WTC11 (cell line): ENCODE measurements at regions not wholly inside any gene's neighbourhood (a gene's known extent, or its start where the extent isn't known, plus 50 kb on each side); places are given as distances from the start of the nearest gene placed in this dataset.

Experiments used
- ETV6 ChIP-seq: sonication (generic); formaldehyde crosslinking; IDR thresholded peaks from 2 replicates; pipeline ENCODE4 v1.8.1; 2022; ENCODE audit warnings: mild to moderate bottlenecking, missing genetic modification reagents
- JUN ChIP-seq: sonication (generic); formaldehyde crosslinking; IDR thresholded peaks from 2 replicates; pipeline ENCODE4 v1.8.0; 2023; ENCODE audit warnings: mild to moderate bottlenecking, missing genetic modification reagents
- KAT7 ChIP-seq: sonication (generic); formaldehyde crosslinking; IDR thresholded peaks from 2 replicates; pipeline ENCODE4 v1.8.1; 2023; ENCODE audit warnings: missing genetic modification reagents, mild to moderate bottlenecking, borderline replicate concordance
- NFYB ChIP-seq: sonication (generic); formaldehyde crosslinking; conservative IDR thresholded peaks from 2 replicates; pipeline ENCODE4 v1.8.0; 2022; ENCODE audit warnings: low read depth, missing genetic modification reagents
- NR2C2 ChIP-seq: sonication (generic); formaldehyde crosslinking; IDR thresholded peaks from 2 replicates; pipeline ENCODE4 v1.8.0; 2022; ENCODE audit warnings: mild to moderate bottlenecking, missing genetic modification reagents
- NR3C1 ChIP-seq: sonication (generic); formaldehyde crosslinking; conservative IDR thresholded peaks from 2 replicates; pipeline ENCODE4 v1.8.1; 2023; ENCODE audit warnings: low read depth, mild to moderate bottlenecking, missing genetic modification reagents
- TEAD4 ChIP-seq: sonication (generic); formaldehyde crosslinking; IDR thresholded peaks from 2 replicates; pipeline ENCODE4 v1.8.0; 2022; ENCODE audit warnings: mild to moderate bottlenecking, missing genetic modification reagents
- ZNF219 ChIP-seq: sonication (generic); formaldehyde crosslinking; IDR thresholded peaks from 2 replicates; pipeline ENCODE4 v1.8.0; 2023; ENCODE audit warnings: missing genetic modification reagents, mild to moderate bottlenecking, borderline replicate concordance
- ZNF317 ChIP-seq: sonication (generic); formaldehyde crosslinking; IDR thresholded peaks from 2 replicates; pipeline ENCODE4 v1.8.1; 2023; ENCODE audit warnings: low read depth, mild to moderate bottlenecking, moderate library complexity, missing genetic modification reagents, borderline replicate concordance
- TF ChIP-seq, protein P1 (sequence below): fragments of 200-600 bp; IDR thresholded peaks from 2 replicates; pipeline ENCODE4 v1.8.0; 2022; ENCODE audit warnings: antibody characterized with exemption
- TF ChIP-seq, protein P2 (sequence below): sonication (generic); formaldehyde crosslinking; IDR thresholded peaks from 2 replicates; pipeline ENCODE4 v1.8.1; 2023; ENCODE audit warnings: mild to moderate bottlenecking, moderate library complexity, missing genetic modification reagents
- TF ChIP-seq, protein P3 (sequence below): fragments of 250-450 bp; sonication (Bioruptor Pico); IDR thresholded peaks from 2 replicates; pipeline ENCODE4 v2.1.2; 2022; ENCODE audit warnings: mild to moderate bottlenecking, moderate library complexity
- TF ChIP-seq, protein P4 (sequence below): sonication (generic); formaldehyde crosslinking; IDR thresholded peaks from 2 replicates; pipeline ENCODE4 v1.8.0; 2022; ENCODE audit warnings: mild to moderate bottlenecking, missing genetic modification reagents
- TF ChIP-seq, protein P5 (sequence below): fragments of 250-450 bp; sonication (Bioruptor Pico); IDR thresholded peaks from 2 replicates; pipeline ENCODE4 v1.9.0; 2021; ENCODE audit warnings: mild to moderate bottlenecking

DNA sequence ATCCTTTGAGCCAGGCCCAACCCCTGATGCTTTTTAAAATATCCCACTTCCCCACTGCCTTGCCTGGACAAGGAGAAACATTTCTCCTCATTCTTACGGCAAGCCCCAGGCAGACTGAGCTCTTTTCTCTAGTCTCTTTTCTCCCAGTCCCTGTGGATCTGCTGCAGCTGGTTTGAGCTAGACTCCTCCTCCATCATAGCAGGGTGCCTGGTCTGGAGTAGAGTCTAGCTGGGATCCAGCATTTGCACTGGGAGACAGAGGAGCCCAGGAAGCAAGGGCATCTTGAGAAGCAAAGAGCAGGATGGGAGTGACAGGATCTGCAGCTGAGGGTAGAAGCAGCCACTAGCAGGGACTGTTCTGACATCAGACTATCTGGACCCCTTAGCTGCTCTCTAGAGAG is 562.3 kb upstream of the COBL start:
- TF ChIP-seq ZNF317: no peak
- TF ChIP-seq, protein P1, sequence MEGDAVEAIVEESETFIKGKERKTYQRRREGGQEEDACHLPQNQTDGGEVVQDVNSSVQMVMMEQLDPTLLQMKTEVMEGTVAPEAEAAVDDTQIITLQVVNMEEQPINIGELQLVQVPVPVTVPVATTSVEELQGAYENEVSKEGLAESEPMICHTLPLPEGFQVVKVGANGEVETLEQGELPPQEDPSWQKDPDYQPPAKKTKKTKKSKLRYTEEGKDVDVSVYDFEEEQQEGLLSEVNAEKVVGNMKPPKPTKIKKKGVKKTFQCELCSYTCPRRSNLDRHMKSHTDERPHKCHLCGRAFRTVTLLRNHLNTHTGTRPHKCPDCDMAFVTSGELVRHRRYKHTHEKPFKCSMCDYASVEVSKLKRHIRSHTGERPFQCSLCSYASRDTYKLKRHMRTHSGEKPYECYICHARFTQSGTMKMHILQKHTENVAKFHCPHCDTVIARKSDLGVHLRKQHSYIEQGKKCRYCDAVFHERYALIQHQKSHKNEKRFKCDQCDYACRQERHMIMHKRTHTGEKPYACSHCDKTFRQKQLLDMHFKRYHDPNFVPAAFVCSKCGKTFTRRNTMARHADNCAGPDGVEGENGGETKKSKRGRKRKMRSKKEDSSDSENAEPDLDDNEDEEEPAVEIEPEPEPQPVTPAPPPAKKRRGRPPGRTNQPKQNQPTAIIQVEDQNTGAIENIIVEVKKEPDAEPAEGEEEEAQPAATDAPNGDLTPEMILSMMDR: no peak
- TF ChIP-seq, protein P2, sequence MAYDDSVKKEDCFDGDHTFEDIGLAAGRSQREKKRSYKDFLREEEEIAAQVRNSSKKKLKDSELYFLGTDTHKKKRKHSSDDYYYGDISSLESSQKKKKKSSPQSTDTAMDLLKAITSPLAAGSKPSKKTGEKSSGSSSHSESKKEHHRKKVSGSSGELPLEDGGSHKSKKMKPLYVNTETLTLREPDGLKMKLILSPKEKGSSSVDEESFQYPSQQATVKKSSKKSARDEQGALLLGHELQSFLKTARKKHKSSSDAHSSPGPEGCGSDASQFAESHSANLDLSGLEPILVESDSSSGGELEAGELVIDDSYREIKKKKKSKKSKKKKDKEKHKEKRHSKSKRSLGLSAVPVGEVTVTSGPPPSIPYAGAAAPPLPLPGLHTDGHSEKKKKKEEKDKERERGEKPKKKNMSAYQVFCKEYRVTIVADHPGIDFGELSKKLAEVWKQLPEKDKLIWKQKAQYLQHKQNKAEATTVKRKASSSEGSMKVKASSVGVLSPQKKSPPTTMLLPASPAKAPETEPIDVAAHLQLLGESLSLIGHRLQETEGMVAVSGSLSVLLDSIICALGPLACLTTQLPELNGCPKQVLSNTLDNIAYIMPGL (CRISPR knock-in tag): no peak
- no peak for TF ChIP-seq ZNF219 (CRISPR knock-in tag)
- no peak for TF ChIP-seq NR2C2 (CRISPR knock-in tag)
- TF ChIP-seq TEAD4 (CRISPR knock-in tag): no peak
- TF ChIP-seq, protein P3, sequence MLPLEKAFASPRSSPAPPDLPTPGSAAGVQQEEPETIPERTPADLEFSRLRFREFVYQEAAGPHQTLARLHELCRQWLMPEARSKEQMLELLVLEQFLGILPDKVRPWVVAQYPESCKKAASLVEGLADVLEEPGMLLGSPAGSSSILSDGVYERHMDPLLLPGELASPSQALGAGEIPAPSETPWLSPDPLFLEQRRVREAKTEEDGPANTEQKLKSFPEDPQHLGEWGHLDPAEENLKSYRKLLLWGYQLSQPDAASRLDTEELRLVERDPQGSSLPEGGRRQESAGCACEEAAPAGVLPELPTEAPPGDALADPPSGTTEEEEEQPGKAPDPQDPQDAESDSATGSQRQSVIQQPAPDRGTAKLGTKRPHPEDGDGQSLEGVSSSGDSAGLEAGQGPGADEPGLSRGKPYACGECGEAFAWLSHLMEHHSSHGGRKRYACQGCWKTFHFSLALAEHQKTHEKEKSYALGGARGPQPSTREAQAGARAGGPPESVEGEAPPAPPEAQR (CRISPR knock-in tag): no peak
- no peak for TF ChIP-seq NFYB
- TF ChIP-seq NR3C1: no peak
- no peak for TF ChIP-seq ETV6
- TF ChIP-seq KAT7 (CRISPR knock-in tag): no peak
- TF ChIP-seq, protein P4, sequence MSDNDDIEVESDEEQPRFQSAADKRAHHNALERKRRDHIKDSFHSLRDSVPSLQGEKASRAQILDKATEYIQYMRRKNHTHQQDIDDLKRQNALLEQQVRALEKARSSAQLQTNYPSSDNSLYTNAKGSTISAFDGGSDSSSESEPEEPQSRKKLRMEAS: no peak
- TF ChIP-seq, protein P5, sequence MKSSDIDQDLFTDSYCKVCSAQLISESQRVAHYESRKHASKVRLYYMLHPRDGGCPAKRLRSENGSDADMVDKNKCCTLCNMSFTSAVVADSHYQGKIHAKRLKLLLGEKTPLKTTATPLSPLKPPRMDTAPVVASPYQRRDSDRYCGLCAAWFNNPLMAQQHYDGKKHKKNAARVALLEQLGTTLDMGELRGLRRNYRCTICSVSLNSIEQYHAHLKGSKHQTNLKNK (CRISPR knock-in tag): no peak
- no peak for TF ChIP-seq JUN (CRISPR knock-in tag)
